A549 (cell line): ENCODE measurements at regions not wholly inside any gene's neighbourhood (a gene's known extent, or its start where the extent isn't known, plus 50 kb on each side); places are given as distances from the start of the nearest gene placed in this dataset.
A peak's percentile ranks its signal among the peaks of the same experiment; 100 is the strongest.

Experiments used
- ATAC-seq, 2 experiments: fragments of 200-7000 bp in 1 of 2; fragments of >200 bp in 1 of 2; cut with Nextera tagmentation in 1 of 2; cut with Tn5 transposase in 1 of 2; 3 replicates each; pipeline versions ENCODE4 v1.8.0 to v1.9.1; 2018 to 2020; ENCODE audit warnings: mild to moderate bottlenecking in 1 of 2, moderate library complexity in 1 of 2
- CTCF ChIA-PET: fragments of 300-600 bp; sonication (Branson Sonifier 250); formaldehyde crosslinking; extraction: SDS; loops from one replicate; lab custom pipeline; 2021; ENCODE audit warnings: antibody characterized with exemption, inconsistent platforms; lab: Yijun Ruan, JAX
- POLR2A ChIA-PET: fragments of 350-600 bp; formaldehyde crosslinking; extraction: SDS; loops from one replicate; lab custom pipeline; 2021; ENCODE audit warnings: antibody characterized with exemption, inconsistent platforms; lab: Yijun Ruan, JAX
- DNase-seq, 2 experiments: peaks; one replicate each; pipeline versions ENCODE4 v3.0.0 to v3.0.0-alpha.2; 2011 to 2016; ENCODE audit warnings: low read depth in 1 of 2, low spot score in 1 of 2
- FAIRE-seq: peaks from 2 replicates; lab custom pipeline; 2011; peaks lifted over from hg19 to GRCh38; lab: Jason Lieb, UNC
- H3K27ac ChIP-seq, 2 experiments: fragments of >200 bp; sonication (Bioruptor Twin); formaldehyde crosslinking; 3 replicates each; pipeline ENCODE4 v1.5.1; 2016 to 2017
- H3K4me1 ChIP-seq: fragments of >200 bp; sonication (Bioruptor Twin); formaldehyde crosslinking; 3 replicates; pipeline ENCODE4 v1.6.1; 2016
- H3K4me2 ChIP-seq: fragments of >200 bp; sonication (Bioruptor Twin); formaldehyde crosslinking; 3 replicates; pipeline ENCODE4 v1.6.1; 2016
- H3K4me3 ChIP-seq: fragments of >200 bp; sonication (Bioruptor Twin); formaldehyde crosslinking; 3 replicates; pipeline ENCODE4 v1.5.1; 2016
- H3K9me3 ChIP-seq: fragments of >200 bp; sonication (Bioruptor Twin); formaldehyde crosslinking; 3 replicates; pipeline ENCODE4 v1.6.1; 2016
- ATOH8 ChIP-seq: fragments of 250-450 bp; sonication (Bioruptor Pico); IDR thresholded peaks from 2 replicates; pipeline ENCODE4 v1.5.0; 2020; ENCODE audit warnings: low read depth, mild to moderate bottlenecking, moderate library complexity
- BCL3 ChIP-seq: fragments of >200 bp; sonication (Bioruptor Twin); formaldehyde crosslinking; IDR thresholded peaks from 3 replicates; pipeline ENCODE4 v1.6.1; 2016
- CBX2 ChIP-seq: fragments of 200-600 bp; sonication (generic); IDR thresholded peaks from 2 replicates; pipeline ENCODE4 v1.6.1; 2016; ENCODE audit warnings: low read depth, mild to moderate bottlenecking, borderline replicate concordance
- CEBPB ChIP-seq, 2 experiments: fragments of >200 bp in 1 of 2; sonication (Bioruptor Twin) in 1 of 2; formaldehyde crosslinking in 1 of 2; IDR thresholded peaks; 2 replicates each; pipeline ENCODE4 v1.6.1; 2012 to 2016
- CTCF ChIP-seq: fragments of >200 bp; sonication (Bioruptor Twin); formaldehyde crosslinking; IDR thresholded peaks from 3 replicates; pipeline ENCODE4 v1.5.1; 2016
- EHMT2 ChIP-seq: fragments of 200-600 bp; sonication (generic); IDR thresholded peaks from 2 replicates; pipeline ENCODE4 v1.6.1; 2016; ENCODE audit warnings: antibody characterized with exemption, low read depth, mild to moderate bottlenecking, moderate library complexity
- ELK1 ChIP-seq: fragments of 150-350 bp; IDR thresholded peaks from 2 replicates; pipeline ENCODE4 v1.6.1; 2014; ENCODE audit warnings: low read depth, mild to moderate bottlenecking, low read length
- EP300 ChIP-seq, 2 experiments: fragments of >200 bp; sonication (Bioruptor Twin); formaldehyde crosslinking; IDR thresholded peaks; 2 replicates in 1 of 2; 3 replicates in 1 of 2; pipeline ENCODE4 v1.6.1; 2016 to 2017
- FOSB ChIP-seq: fragments of 250-450 bp; sonication (Bioruptor Pico); IDR thresholded peaks from 2 replicates; pipeline ENCODE4 v1.5.0; 2020; ENCODE audit warnings: mild to moderate bottlenecking, moderate library complexity
- GATA3 ChIP-seq: IDR thresholded peaks from 2 replicates; pipeline ENCODE4 v1.6.1; 2012; ENCODE audit warnings: borderline replicate concordance
- HEYL ChIP-seq: fragments of 250-450 bp; sonication (Bioruptor Pico); IDR thresholded peaks from 2 replicates; pipeline ENCODE4 v1.8.0; 2021; ENCODE audit warnings: mild to moderate bottlenecking, moderate library complexity
- KDM5A ChIP-seq: fragments of 200-600 bp; sonication (generic); IDR thresholded peaks from 2 replicates; pipeline ENCODE4 v1.6.1; 2016; ENCODE audit warnings: antibody characterized with exemption, mild to moderate bottlenecking
- MAFK ChIP-seq: fragments of 450-650 bp; IDR thresholded peaks from 2 replicates; pipeline ENCODE4 v1.6.1; 2014; ENCODE audit not compliant: partially characterized antibody
- MYC ChIP-seq: IDR thresholded peaks from 2 replicates; pipeline ENCODE4 v1.6.1; 2012; ENCODE audit warnings: mild to moderate bottlenecking, inconsistent platforms, low read length, improper control_type of control experiment, borderline replicate concordance
- NR3C1 ChIP-seq: fragments of >200 bp; sonication (Bioruptor Twin); formaldehyde crosslinking; IDR thresholded peaks from 3 replicates; pipeline ENCODE4 v1.6.1; 2017
- POLR2A ChIP-seq: IDR thresholded peaks from 2 replicates; pipeline ENCODE4 v1.6.1; 2012; ENCODE audit warnings: mild to moderate bottlenecking, low read length
- POLR2AphosphoS2 ChIP-seq: conservative IDR thresholded peaks from 2 replicates; pipeline ENCODE4 v1.6.1; 2012; ENCODE audit warnings: low read length, improper control_type of control experiment, inconsistent platforms
- SMC3 ChIP-seq: fragments of >200 bp; sonication (Bioruptor Twin); formaldehyde crosslinking; IDR thresholded peaks from 3 replicates; pipeline ENCODE4 v1.6.1; 2018; ENCODE audit warnings: inconsistent platforms
- SREBF2 ChIP-seq: fragments of 450-650 bp; IDR thresholded peaks from 2 replicates; pipeline ENCODE4 v1.6.1; 2014; ENCODE audit warnings: mild to moderate bottlenecking, moderate library complexity
- TP53 ChIP-seq: fragments of 250-450 bp; sonication (Bioruptor Pico); IDR thresholded peaks from 2 replicates; pipeline ENCODE4 v1.5.0; 2021; ENCODE audit warnings: mild to moderate bottlenecking, moderate library complexity
- ZC3H11A ChIP-seq: fragments of 450-650 bp; IDR thresholded peaks from 2 replicates; pipeline ENCODE4 v1.6.1; 2014; ENCODE audit warnings: antibody characterized with exemption, mild to moderate bottlenecking
- WGBS: methylation state at CpG from one replicate; pipeline ENCODE4 v1.1.6; 2017; ENCODE audit errors: missing lambda C conversion rate; 5-methylcytosine and 5-hydroxymethylcytosine counted together
- TF ChIP-seq, protein P1 (sequence below): IDR thresholded peaks from 2 replicates; pipeline ENCODE4 v1.6.1; 2012; ENCODE audit warnings: low read depth, borderline replicate concordance
- TF ChIP-seq, protein P2 (sequence below): fragments of >200 bp; sonication (Bioruptor Twin); formaldehyde crosslinking; IDR thresholded peaks from 2 replicates; pipeline ENCODE4 v1.6.1; 2016

DNA sequence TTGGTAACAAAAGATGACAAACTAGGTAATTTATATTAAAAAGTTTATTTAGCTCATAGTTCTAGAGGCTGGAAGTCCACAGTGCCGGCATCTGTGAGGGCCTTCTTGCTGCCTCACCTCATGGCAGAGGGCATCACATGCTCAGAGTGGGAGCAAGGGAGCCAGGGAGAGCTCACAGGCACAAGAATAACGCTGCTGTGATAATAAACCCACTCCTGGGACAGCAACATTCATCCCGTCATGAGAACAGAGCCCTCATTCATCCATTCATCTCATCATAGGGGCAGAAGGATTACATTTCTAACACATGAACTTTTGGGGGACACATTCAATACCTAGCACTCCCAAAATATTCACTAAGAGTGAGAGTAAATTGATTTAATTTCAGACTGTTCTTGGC, 170.6 kb upstream of the AKR1E2 start:
- Histone ChIP-seq H3K4me2 (no peak overlapping the region), H3K4me3 (no peak overlapping the region), H3K4me1 (peaks cover 27% of the 10 kb centered on the region), H3K9me3 (no peaks in the 10 kb centered on the region)
- ChIA-PET POLR2A (no interaction called here), CTCF (interaction anchor here (0.6 to 4.0 kb wide), 5 partner anchors 21 to 1459 kb away, joined by 3 to 23 read pairs (median 3); no protein-coding TSS in a partner anchor)
- WGBS, result 79% methylated on average over 3 of the region's 3 CpGs
- ATAC-seq (no peak), FAIRE-seq (no peak)
- TF ChIP-seq EHMT2 (no peak), CEBPB (IDR thresholded peaks at IDR 0.05) (no peak), CBX2 (no peak), ATOH8 (CRISPR knock-in tag) (no peak), FOSB (CRISPR knock-in tag) (no peak), NR3C1 (no peak), MYC (no peak), MAFK (no peak), POLR2AphosphoS2 (no peak), SMC3 (no peak), KDM5A (no peak), BCL3 (no peak), TP53 (CRISPR knock-in tag) (no peak), HEYL (no peak), EP300 (IDR thresholded peaks at IDR 0.05) (no peak), GATA3 (no peak), CTCF (no peak)
- TF ChIP-seq, protein P1, sequence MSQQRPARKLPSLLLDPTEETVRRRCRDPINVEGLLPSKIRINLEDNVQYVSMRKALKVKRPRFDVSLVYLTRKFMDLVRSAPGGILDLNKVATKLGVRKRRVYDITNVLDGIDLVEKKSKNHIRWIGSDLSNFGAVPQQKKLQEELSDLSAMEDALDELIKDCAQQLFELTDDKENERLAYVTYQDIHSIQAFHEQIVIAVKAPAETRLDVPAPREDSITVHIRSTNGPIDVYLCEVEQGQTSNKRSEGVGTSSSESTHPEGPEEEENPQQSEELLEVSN, result no peak
- TF ChIP-seq, protein P2, sequence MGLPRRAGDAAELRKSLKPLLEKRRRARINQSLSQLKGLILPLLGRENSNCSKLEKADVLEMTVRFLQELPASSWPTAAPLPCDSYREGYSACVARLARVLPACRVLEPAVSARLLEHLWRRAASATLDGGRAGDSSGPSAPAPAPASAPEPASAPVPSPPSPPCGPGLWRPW, result no peak
- TF ChIP-seq, all 56 proteins: peak for 0
- peak overlapping the region; percentile 4 to 8; a peak in 1 of 6 replicates for H3K27ac ChIP-seq
- no peak for DNase-seq

- CTCF ChIA-PET, result interaction anchor here (1.0 kb wide), 1 partner anchor 262 kb away, joined by 3 read pairs; no protein-coding TSS in a partner anchor
- FAIRE-seq (no peak), ATAC-seq (no peak), DNase-seq (no peak)
- no peak for TF ChIP-seq ELK1
- no peak for TF ChIP-seq ZC3H11A
- no peak for TF ChIP-seq POLR2A
- TF ChIP-seq MAFK, result no peak
- TF ChIP-seq SREBF2, result no peak
- TF ChIP-seq ATOH8 (CRISPR knock-in tag), result no peak
- 80% methylated on average over 2 of the region's 2 CpGs for WGBS
- no peaks in the 10 kb centered on the region for H3K9me3 ChIP-seq
- POLR2A ChIA-PET, result no interaction called here
- no peak overlapping the region for H3K4me3 ChIP-seq
- H3K4me1 ChIP-seq, result peaks cover 32% of the 10 kb centered on the region
- H3K27ac ChIP-seq, result no peak overlapping the region; a peak in 1 of 6 replicates
- no peak overlapping the region for H3K4me2 ChIP-seq
These were observed 171.5 kb upstream of the AKR1E2 start for GRCh38 chr10:4654496-4654895.
